Hepatocyte (in vitro differentiated cells): ENCODE measurements at regions not wholly inside any gene's neighbourhood (a gene's known extent, or its start where the extent isn't known, plus 50 kb on each side); places are given as distances from the start of the nearest gene placed in this dataset.

ENCODE experiments used
- DNase-seq: peaks from one replicate; pipeline ENCODE4 v3.0.0-alpha.2; 2016; ENCODE audit warnings: low spot score
- H2AFZ ChIP-seq: fragments of 200-600 bp; sonication (generic); 2 replicates; pipeline ENCODE4 v1.6.0; 2016; ENCODE audit warnings: antibody characterized with exemption, mild to moderate bottlenecking
- H3K27ac ChIP-seq: fragments of 200-600 bp; sonication (generic); 2 replicates; pipeline ENCODE4 v1.5.1; 2016; ENCODE audit warnings: mild to moderate bottlenecking
- H3K27me3 ChIP-seq: fragments of 200-600 bp; sonication (generic); 2 replicates; pipeline ENCODE4 v1.6.1; 2016
- H3K36me3 ChIP-seq: fragments of 200-600 bp; sonication (generic); replicated peaks from 2 replicates; pipeline ENCODE4 v1.5.1; 2016; ENCODE audit warnings: low read depth; ENCODE audit not compliant: insufficient read depth
- H3K4me1 ChIP-seq: fragments of 200-600 bp; sonication (generic); 2 replicates; pipeline ENCODE4 v1.5.1; 2016; ENCODE audit warnings: mild to moderate bottlenecking, moderate library complexity; ENCODE audit not compliant: insufficient read depth
- H3K4me2 ChIP-seq: fragments of 200-600 bp; sonication (generic); 2 replicates; pipeline ENCODE4 v1.6.0; 2016
- H3K4me3 ChIP-seq: fragments of 200-600 bp; sonication (generic); 2 replicates; pipeline ENCODE4 v1.5.1; 2016; ENCODE audit warnings: mild to moderate bottlenecking
- H3K79me2 ChIP-seq: fragments of 200-600 bp; sonication (generic); 2 replicates; pipeline ENCODE4 v1.6.0; 2017; ENCODE audit warnings: mild to moderate bottlenecking
- H3K9me2 ChIP-seq: fragments of 200-600 bp; sonication (generic); replicated peaks from 2 replicates; pipeline ENCODE4 v1.6.0; 2017; ENCODE audit warnings: mild to moderate bottlenecking; ENCODE audit not compliant: insufficient read depth
- H3K9me3 ChIP-seq: fragments of 200-600 bp; sonication (generic); 2 replicates; pipeline ENCODE4 v1.5.1; 2016; ENCODE audit warnings: low read depth, mild to moderate bottlenecking
- H4K20me1 ChIP-seq: fragments of 200-600 bp; sonication (generic); 2 replicates; pipeline ENCODE4 v1.6.0; 2016; ENCODE audit warnings: mild to moderate bottlenecking; ENCODE audit not compliant: insufficient read depth, poor library complexity, severe bottlenecking
- EZH2 ChIP-seq: fragments of 200-600 bp; sonication (generic); IDR thresholded peaks from 2 replicates; pipeline ENCODE4 v1.6.1; 2016; ENCODE audit warnings: antibody characterized with exemption, mild to moderate bottlenecking, borderline replicate concordance
- EZH2phosphoT487 ChIP-seq: fragments of 200-600 bp; sonication (generic); IDR thresholded peaks from one replicate; pipeline ENCODE4 v1.6.1; 2018; ENCODE audit warnings: antibody characterized with exemption, mild to moderate bottlenecking, low read depth, moderate library complexity; ENCODE audit not compliant: unreplicated experiment, severe bottlenecking
- WGBS: methylation state at CpG from one replicate; pipeline ENCODE4 v1.1.6; 2016; ENCODE audit warnings: low lambda C conversion rate; ENCODE audit errors: missing lambda C conversion rate; 5-methylcytosine and 5-hydroxymethylcytosine counted together
- TF ChIP-seq, protein P1 (sequence below): fragments of 200-600 bp; sonication (generic); IDR thresholded peaks from 2 replicates; pipeline ENCODE4 v1.5.1; 2016; ENCODE audit warnings: antibody characterized with exemption, mild to moderate bottlenecking; ENCODE audit not compliant: poor library complexity

DNA sequence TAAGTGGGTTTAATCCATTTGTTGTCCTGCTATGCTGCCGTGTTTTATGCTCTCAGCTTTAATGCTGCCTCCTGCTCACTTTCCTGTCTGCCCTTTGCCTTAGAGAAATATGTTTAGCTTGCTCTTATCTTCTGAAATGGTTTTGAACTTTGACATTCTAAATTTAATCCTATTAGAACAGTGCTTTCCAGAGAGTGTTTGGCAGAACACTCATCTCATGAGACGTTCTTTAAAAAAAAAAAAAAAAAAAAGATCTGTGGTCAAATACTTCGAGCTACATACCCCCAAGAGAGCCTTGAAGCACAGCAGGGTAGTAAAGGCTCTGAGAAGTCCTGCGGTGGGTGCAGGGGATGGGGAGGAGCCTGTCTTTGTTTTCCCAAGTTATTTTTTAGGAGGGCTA is 161.3 kb downstream of the SPP2 start:
- Histone ChIP-seq H2AFZ (no peak overlapping the region), H3K79me2 (no peaks in the 10 kb centered on the region), H3K4me3 (no peak overlapping the region), H3K4me1 (peaks cover 13% of the 10 kb centered on the region), H3K9me2 (no peaks in the 10 kb centered on the region), H3K4me2 (peak overlapping the region; percentile 45), H3K9me3 (no peaks in the 10 kb centered on the region), H4K20me1 (no peaks in the 10 kb centered on the region), H3K27me3 (no peaks in the 10 kb centered on the region), H3K27ac (peak overlapping the region; percentile 51), H3K36me3 (no peaks in the 10 kb centered on the region)
- no peak for TF ChIP-seq EZH2
- TF ChIP-seq, protein P1, sequence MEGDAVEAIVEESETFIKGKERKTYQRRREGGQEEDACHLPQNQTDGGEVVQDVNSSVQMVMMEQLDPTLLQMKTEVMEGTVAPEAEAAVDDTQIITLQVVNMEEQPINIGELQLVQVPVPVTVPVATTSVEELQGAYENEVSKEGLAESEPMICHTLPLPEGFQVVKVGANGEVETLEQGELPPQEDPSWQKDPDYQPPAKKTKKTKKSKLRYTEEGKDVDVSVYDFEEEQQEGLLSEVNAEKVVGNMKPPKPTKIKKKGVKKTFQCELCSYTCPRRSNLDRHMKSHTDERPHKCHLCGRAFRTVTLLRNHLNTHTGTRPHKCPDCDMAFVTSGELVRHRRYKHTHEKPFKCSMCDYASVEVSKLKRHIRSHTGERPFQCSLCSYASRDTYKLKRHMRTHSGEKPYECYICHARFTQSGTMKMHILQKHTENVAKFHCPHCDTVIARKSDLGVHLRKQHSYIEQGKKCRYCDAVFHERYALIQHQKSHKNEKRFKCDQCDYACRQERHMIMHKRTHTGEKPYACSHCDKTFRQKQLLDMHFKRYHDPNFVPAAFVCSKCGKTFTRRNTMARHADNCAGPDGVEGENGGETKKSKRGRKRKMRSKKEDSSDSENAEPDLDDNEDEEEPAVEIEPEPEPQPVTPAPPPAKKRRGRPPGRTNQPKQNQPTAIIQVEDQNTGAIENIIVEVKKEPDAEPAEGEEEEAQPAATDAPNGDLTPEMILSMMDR: no peak
- TF ChIP-seq EZH2phosphoT487: no peak
- no peak for DNase-seq
- WGBS: 24% methylated on average over 4 of the region's 4 CpGs

DNA sequence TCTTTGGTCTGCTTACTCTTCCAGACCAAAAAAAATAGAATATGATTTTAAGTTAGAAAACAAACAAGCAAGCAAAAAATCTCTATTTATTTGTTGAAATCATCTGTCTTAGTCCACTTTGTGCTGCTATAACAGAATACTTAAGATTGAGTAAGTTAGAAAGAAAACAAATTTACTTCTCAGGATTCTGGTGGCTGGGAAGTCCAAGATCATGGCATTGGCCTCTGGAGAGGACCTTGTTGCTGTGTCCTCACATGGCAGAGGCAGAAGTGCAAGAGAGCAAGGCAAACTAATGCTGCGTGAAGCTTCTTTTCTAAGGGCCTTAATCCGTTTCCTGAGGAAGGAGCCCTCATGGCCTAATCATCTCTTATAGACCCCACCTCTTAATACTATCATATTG is 156.2 kb downstream of the SPP2 start:
- DNase-seq: no peak
- no peaks in the 10 kb centered on the region for H3K9me3 ChIP-seq
- H3K4me3 ChIP-seq: no peak overlapping the region
- TF ChIP-seq EZH2phosphoT487 (no peak), EZH2 (no peak)
- TF ChIP-seq, protein P1: no peak
- H3K4me2 ChIP-seq: no peak overlapping the region
- H3K27ac ChIP-seq: no peak overlapping the region
- H3K27me3 ChIP-seq: no peaks in the 10 kb centered on the region
- WGBS: 90% methylated on average over 2 of the region's 2 CpGs
- H2AFZ ChIP-seq: no peak overlapping the region
- no peaks in the 10 kb centered on the region for H4K20me1 ChIP-seq
- no peaks in the 10 kb centered on the region for H3K36me3 ChIP-seq
- H3K9me2 ChIP-seq: no peaks in the 10 kb centered on the region
- peaks cover 5% of the 10 kb centered on the region for H3K4me1 ChIP-seq
- H3K79me2 ChIP-seq: no peaks in the 10 kb centered on the region

DNA sequence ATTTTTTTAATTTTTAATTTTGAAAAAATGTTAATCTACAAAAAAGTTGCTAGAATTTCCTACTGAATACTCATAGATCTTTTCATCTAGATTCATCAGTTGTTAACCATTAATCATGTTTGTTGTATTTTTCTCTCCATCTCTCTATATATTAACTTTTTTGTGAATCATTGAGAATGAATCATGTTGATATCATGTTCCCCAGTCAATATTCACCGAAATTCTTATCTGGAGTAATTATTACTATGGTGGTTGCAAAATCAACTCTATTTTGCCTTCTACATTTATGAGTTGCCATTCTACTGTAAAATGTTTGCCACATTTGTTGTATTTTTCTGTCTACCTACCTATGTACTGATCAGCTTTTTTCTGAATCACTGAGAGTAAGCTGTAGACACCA is 154.0 kb downstream of the SPP2 start:
- H3K79me2 ChIP-seq: no peaks in the 10 kb centered on the region
- no peaks in the 10 kb centered on the region for H4K20me1 ChIP-seq
- H2AFZ ChIP-seq: no peak overlapping the region
- H3K9me2 ChIP-seq: no peaks in the 10 kb centered on the region
- no peak for DNase-seq
- no peak overlapping the region for H3K27ac ChIP-seq
- no peaks in the 10 kb centered on the region for H3K27me3 ChIP-seq
- WGBS: 80% methylated on average over 1 of the region's 1 CpG
- H3K4me1 ChIP-seq: no peaks in the 10 kb centered on the region
- H3K4me2 ChIP-seq: no peak overlapping the region
- H3K36me3 ChIP-seq: no peaks in the 10 kb centered on the region
- no peaks in the 10 kb centered on the region for H3K9me3 ChIP-seq
- TF ChIP-seq EZH2: no peak
- no peak for TF ChIP-seq EZH2phosphoT487
- TF ChIP-seq, protein P1: no peak
- no peak overlapping the region for H3K4me3 ChIP-seq
